Esophagus squamous epithelium (tissue), 5 donors: ENCODE measurements at regions not wholly inside any gene's neighbourhood (a gene's known extent, or its start where the extent isn't known, plus 50 kb on each side); places are given as distances from the start of the nearest gene placed in this dataset.

Source experiments
- DNase-seq: peaks from one replicate; lab custom pipeline; 2025; lab: John Stamatoyannopoulos, UW
- H3K27ac ChIP-seq, 4 donors: fragments of 200-600 bp; sonication (generic); one replicate each; pipeline ENCODE4 v1.5.1; 2016 to 2019; ENCODE audit warnings: mild to moderate bottlenecking in 1 of 4
- H3K27me3 ChIP-seq, 4 donors: fragments of 200-600 bp; sonication (generic); 1 replicate in 3 of 4; 2 replicates in 1 of 4; pipeline versions ENCODE4 v1.5.1 to v1.6.0; 2017 to 2021; ENCODE audit warnings: antibody characterized with exemption in 1 of 4
- H3K36me3 ChIP-seq, 3 donors: fragments of 200-600 bp; sonication (generic); one replicate each; pipeline ENCODE4 v1.5.1; 2016 to 2019
- H3K4me1 ChIP-seq, 3 donors: fragments of 200-600 bp; sonication (generic); one replicate each; pipeline ENCODE4 v1.5.1; 2017 to 2019
- H3K4me3 ChIP-seq, 4 donors: fragments of 200-600 bp; sonication (generic); 1 replicate in 3 of 4; 2 replicates in 1 of 4; pipeline ENCODE4 v1.5.1; 2016 to 2019; ENCODE audit warnings: mild to moderate bottlenecking in 2 of 4, moderate library complexity in 1 of 4
- H3K9me3 ChIP-seq, 3 donors: fragments of 200-600 bp; sonication (generic); one replicate each; pipeline ENCODE4 v1.5.1; 2016 to 2019
- POLR2A ChIP-seq, 4 donors: fragments of 450-650 bp; IDR thresholded peaks; one replicate each; pipeline ENCODE4 v1.6.1; 2017; ENCODE audit warnings: antibody characterized with exemption in 4 of 4, mild to moderate bottlenecking in 4 of 4, moderate library complexity in 3 of 4
- WGBS, 2 donors: methylation state at CpG; one replicate each; pipeline ENCODE4 v1.1.5; 2018; 5-methylcytosine and 5-hydroxymethylcytosine counted together
- intact Hi-C: fragments of 100-400 bp; cut with DNase I; formaldehyde crosslinking; loops from one replicate; pipeline ENCODE4 v1.15.0; 2022
- TF ChIP-seq, protein P1 (sequence below), 6 experiments: fragments of 450-650 bp in 4 of 6; fragments of 200-600 bp in 2 of 6; sonication (generic) in 2 of 6; IDR thresholded peaks; one replicate each; pipeline ENCODE4 v1.5.1; 2016 to 2019; ENCODE audit warnings: antibody characterized with exemption in 6 of 6, mild to moderate bottlenecking in 4 of 6, moderate library complexity in 4 of 6
- donor health status: DM: yes; HTN: yes; CAD: no.

DNA sequence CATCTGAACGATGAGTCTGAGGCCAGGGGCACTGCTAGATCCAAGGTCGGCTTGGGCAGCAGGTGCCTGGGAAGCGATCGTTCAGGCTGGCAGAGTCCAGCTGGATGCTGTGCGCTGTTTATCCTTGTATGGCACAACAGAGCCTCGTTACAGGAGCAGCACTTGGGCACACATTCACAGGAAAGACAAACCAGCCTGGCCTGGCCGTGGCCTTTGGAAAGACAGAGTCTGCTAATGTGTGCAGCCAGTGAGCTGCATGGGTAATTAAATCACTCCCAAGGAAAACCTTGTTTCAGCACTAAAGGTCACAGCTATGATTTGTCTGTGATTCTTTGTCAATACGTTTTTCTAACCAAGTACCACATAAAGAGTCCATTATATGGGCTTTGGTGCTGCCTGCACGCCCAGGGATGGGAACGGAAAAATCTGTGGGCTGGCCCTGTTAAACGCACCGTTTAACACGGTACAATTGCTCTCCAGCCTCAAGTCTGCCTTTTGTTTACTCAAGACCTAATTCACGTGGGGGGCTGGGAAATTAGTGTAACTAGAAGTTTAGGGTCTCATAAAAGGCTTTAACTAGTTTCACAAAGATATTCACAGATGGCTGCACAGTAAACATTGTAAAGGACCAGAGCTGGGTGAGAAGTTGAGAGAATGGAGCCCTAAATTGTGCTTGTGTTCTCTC, 509.3 kb downstream of the KDM4C start:
- Histone ChIP-seq H3K4me1 (no peaks in the 10 kb centered on the region), H3K9me3 (no peaks in the 10 kb centered on the region), H3K4me3 (no peak overlapping the region), H3K27me3 (no peaks in the 10 kb centered on the region), H3K36me3 (no peaks in the 10 kb centered on the region), H3K27ac (no peak overlapping the region)
- TF ChIP-seq POLR2A (IDR thresholded peaks at IDR 0.05): no peak
- TF ChIP-seq, protein P1, sequence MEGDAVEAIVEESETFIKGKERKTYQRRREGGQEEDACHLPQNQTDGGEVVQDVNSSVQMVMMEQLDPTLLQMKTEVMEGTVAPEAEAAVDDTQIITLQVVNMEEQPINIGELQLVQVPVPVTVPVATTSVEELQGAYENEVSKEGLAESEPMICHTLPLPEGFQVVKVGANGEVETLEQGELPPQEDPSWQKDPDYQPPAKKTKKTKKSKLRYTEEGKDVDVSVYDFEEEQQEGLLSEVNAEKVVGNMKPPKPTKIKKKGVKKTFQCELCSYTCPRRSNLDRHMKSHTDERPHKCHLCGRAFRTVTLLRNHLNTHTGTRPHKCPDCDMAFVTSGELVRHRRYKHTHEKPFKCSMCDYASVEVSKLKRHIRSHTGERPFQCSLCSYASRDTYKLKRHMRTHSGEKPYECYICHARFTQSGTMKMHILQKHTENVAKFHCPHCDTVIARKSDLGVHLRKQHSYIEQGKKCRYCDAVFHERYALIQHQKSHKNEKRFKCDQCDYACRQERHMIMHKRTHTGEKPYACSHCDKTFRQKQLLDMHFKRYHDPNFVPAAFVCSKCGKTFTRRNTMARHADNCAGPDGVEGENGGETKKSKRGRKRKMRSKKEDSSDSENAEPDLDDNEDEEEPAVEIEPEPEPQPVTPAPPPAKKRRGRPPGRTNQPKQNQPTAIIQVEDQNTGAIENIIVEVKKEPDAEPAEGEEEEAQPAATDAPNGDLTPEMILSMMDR (IDR thresholded peaks at IDR 0.05): no peak
- 50 to 73% methylated on average over 9 to 14 of the region's 14 CpGs for WGBS, 2 donors
- intact Hi-C loops: no loop called here
- DNase-seq: no peak

- H3K4me1 ChIP-seq: no peaks in the 10 kb centered on the region
- no peaks in the 10 kb centered on the region for H3K27me3 ChIP-seq
- no peaks in the 10 kb centered on the region for H3K36me3 ChIP-seq
- H3K9me3 ChIP-seq: no peaks in the 10 kb centered on the region
- TF ChIP-seq POLR2A (IDR thresholded peaks at IDR 0.05): no peak
- TF ChIP-seq, protein P1 (IDR thresholded peaks at IDR 0.05): no peak
- H3K27ac ChIP-seq: no peak overlapping the region
- H3K4me3 ChIP-seq: no peak overlapping the region
- intact Hi-C loops: no loop called here
- DNase-seq: no peak
Observed at GRCh38 chr9:7265181-7265580, 507.4 kb downstream of the KDM4C start.

GRCh38 chr9:7259544-7260241, 501.9 kb downstream of the KDM4C start:
- Histone ChIP-seq H3K36me3 (no peaks in the 10 kb centered on the region), H3K9me3 (no peaks in the 10 kb centered on the region), H3K27ac (no peak overlapping the region), H3K4me3 (no peak overlapping the region), H3K27me3 (no peaks in the 10 kb centered on the region), H3K4me1 (no peaks in the 10 kb centered on the region)
- intact Hi-C loops: no loop called here
- TF ChIP-seq, protein P1 (IDR thresholded peaks at IDR 0.05): no peak
- TF ChIP-seq POLR2A (IDR thresholded peaks at IDR 0.05): no peak
- DNase-seq: no peak
- WGBS, 2 donors: 73 to 82% methylated on average over 6 of the region's 6 CpGs

- Histone ChIP-seq H3K27ac (no peak overlapping the region), H3K36me3 (no peaks in the 10 kb centered on the region), H3K4me3 (no peak overlapping the region), H3K9me3 (no peaks in the 10 kb centered on the region), H3K4me1 (no peaks in the 10 kb centered on the region), H3K27me3 (no peaks in the 10 kb centered on the region)
- no peak for TF ChIP-seq POLR2A (IDR thresholded peaks at IDR 0.05)
- TF ChIP-seq, protein P1 (IDR thresholded peaks at IDR 0.05): no peak
- no peak for DNase-seq
- intact Hi-C loops: no loop called here
- WGBS, 2 donors: 55 to 63% methylated on average over 3 of the region's 3 CpGs
Observed at GRCh38 chr9:7258688-7259396, 501.1 kb downstream of the KDM4C start.
